HG02798 (cell line): ENCODE measurements at regions not wholly inside any gene's neighbourhood (a gene's known extent, or its start where the extent isn't known, plus 50 kb on each side); places are given as distances from the start of the nearest gene placed in this dataset.

Experiments
- ATAC-seq: cut with Tn5 transposase; IDR thresholded peaks from one replicate; pipeline ENCODE4 v1.9.1; 2021; ENCODE audit warnings: mild to moderate bottlenecking; ENCODE audit not compliant: unreplicated experiment, poor library complexity

DNA sequence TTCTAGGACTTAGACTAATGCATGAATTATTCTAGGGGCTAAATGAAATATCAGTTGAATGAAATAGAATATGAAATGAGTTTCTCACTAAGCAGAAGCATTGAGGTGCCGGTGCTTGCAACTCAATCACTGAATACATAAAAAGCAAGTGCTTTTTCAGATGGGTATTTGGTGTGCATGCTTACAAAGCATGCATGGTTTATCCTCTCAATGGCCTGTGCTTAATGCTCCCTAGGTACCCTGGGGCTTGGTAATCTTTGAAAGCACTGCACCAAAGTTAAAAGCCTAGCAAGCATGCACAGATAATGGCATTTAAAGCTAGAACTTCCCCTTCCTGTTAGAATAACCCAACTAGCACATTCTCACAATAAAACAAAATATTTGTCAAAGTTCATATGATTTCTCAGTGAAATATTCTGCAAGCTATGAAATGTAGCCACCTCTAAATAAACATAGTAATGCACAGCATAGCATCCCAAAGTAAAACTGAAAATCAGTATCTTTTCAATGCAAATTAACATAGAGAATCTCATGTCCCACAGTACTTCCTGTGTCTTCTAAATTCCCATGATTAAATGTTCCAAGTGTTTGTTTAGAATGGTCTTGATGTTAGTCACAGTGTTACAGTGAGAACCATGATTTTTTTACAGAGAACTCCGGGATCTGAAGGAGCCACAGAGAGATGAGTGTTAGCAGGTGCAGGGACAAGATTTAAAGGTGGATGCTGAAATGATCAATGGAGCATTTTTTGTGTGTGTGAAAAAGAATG lies 143.4 kb upstream of the CDH6 start:
- no peak for ATAC-seq

DNA sequence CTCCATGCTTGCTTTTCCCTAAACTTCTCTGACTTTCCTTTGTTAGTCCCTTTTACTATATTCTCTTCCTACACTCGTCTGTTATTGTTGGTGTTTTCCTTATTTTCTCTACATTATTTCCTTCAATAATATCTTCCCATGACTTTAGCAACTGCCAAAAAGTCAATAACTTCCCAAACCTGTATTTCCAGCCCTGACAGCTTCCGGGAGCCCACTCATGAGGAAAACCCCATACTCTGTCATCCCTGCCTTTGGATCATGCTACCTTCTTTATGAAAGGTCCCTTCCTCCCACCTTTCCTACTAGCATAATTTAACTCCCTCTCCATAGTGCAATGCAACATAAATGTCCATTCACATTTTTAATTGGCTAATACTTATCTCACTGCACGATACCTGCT lies 144.0 kb upstream of the CDH6 start:
- no peak for ATAC-seq

DNA sequence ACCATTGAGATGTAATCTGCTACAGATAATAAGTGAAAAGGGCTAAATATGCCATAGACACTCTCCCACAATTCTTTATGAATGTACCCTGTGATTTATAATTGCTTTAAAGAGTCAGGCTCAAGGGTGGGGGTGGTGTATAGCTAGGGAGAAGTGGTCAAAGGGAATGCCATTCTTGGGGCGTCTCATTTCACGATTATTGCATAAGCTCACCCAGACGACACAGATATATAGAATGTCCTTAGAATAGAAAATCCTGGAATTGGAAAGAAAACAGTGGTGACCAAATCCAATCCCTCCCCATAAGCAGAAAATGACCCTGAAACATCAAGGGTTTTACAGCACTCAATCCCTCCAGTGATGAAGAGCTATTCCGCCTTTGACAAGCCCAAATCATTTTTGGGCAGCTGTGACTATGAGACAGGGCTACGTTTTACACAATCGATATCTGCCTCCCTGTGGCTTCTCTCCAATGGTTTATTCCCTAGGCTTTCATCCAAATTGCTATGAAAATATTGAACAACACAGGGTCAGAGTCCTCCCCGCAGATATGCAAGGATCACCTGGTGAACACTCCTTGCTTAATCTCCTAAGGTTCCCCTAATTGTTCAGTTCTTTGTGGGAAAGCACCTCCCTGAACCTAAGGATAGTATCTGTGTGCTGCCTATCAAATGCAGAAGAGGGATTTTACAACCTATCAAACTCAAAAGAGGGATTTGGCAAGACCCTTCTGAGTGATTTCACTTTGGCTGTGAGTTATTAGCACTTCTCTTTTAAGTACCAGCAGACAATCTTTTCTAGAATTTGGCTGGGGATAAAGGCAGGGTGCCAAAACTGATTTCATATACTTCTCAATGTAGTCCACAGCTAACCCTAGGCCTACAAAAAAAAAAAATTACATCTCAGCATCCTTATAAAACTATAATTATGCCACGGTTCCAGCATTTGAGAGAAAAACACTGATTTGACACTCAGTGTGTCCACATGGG lies 144.9 kb upstream of the CDH6 start:
- ATAC-seq = no peak

DNA sequence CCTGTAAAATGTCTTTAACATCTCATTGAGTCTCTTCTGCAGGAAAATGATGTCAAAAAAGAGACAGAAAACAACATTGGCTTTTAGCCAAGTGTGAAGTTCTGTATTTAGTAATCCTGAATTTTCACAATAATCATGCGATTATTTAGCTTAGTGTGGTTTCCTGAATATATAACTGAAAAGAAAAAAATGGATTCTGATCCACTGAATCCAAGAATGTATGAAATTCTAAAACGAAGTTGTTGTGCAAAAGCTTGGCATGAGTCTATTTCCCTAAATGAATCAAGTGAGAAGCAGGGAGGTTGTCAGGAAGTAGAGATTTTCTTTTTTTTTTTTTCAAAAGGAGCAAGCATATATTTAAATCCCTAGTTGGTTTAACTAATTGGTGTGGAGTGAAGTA lies 145.9 kb upstream of the CDH6 start:
- ATAC-seq = no peak

DNA sequence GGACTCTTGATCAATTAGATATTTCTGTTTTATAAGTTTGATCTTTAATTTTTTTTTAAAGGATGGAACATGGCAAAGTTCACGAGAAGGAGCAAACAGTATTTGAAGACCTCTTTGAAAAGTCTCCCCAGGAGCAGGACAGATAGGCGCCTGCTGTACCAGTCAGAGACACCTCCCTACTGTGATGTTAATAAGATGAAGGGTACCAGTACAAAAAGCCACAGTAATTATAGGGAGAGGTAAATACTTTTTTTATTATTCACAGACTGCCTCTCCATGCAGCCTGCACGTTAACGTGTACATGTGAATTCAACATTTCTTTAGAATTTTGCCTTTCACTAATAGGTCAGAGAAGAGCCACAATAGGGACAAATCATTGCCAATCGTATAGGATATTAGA lies 146.5 kb upstream of the CDH6 start:
- no peak for ATAC-seq

DNA sequence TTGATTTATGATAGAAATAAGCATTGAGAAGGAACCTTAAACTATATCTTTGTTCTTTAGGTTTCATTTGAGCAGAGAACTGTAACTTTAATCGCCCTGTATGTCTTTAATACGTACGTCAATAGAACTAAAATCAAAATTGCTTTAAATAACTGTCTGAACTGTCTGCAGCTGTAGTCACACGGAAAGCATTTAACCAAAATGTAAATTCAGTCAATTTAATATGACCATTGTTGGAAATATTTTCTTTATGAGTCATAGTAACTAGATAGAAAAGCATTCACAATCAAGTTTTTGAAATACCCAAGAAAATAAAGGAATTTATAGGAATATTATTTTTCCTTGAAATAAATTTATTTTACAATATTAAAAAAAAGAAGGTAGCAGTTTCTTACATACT lies 157.1 kb upstream of the CDH6 start:
- ATAC-seq = no peak

DNA sequence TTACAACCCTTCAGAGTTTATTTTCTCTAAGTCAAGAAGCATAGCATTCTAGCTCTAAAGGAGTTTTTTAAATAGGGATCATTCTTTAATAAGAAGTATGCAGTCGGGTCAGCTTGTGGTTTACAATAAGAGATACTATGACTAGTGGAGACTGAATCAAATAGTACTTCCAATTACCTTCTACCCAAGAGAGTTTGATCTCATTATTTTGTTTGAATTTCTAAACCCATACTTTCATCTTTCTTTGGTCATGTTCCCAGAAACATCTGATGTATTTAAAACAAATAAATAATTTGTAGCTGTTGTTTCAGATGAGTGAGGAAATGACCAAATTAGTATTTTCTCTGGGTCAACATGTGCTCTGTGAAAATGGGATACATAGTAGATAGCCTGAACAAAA lies 160.2 kb upstream of the CDH6 start:
- no peak for ATAC-seq

DNA sequence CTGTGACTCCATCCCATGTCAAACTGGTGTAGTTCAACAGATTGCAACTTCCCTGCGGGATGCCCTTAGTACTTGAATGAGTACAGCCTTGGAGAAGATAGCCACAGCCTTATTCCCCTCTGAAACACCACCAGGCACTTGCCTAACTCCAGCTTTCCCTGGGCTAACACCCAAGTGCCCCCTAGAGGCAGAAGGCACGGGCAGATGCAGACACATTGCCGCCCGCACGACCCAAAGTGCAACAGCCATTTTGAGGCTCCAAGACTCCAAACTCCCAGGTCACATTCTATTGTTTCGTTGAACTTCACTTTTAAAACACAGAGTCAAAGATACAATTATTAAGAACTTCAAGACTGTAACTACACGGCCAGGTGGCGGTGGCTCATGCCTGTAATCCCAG lies 163.6 kb upstream of the CDH6 start:
- ATAC-seq = no peak

DNA sequence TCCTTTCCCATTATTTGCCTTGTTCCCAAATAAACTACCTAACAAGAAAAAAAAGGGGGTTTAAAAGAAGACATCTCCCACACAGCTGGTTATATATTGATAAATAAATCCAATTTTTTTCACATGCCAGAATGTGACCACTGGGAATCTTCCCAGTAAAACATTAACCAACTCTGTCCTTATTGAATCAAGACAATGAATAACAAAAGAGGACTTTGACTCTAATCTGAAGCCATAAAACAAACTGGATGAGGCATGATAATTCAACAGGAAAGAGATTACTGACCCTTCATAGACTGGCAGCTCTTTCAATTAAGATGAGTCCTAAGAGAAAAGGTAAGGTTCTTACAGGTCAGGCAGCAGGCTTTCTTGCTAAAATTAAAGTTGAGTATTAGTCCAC lies 165.8 kb upstream of the CDH6 start:
- ATAC-seq = no peak

DNA sequence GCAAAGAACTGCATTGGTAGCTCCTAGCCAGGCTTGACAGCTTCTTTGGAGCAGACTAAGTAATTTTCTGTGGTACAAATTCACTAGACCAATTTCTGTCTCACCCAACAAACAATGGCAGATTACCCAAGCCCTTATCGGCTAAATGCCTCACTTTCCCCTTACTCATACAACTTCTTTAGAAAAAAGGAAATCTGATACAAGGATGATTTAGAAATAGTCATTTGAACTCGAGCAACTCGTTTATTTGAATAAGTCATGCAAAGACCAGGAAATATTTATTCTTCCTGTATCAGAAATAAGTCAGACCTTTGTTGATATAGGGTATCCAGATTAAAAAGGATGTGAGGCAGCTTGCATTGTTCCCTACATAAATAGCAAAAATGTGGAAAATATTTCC lies 170.4 kb upstream of the CDH6 start:
- no peak for ATAC-seq

DNA sequence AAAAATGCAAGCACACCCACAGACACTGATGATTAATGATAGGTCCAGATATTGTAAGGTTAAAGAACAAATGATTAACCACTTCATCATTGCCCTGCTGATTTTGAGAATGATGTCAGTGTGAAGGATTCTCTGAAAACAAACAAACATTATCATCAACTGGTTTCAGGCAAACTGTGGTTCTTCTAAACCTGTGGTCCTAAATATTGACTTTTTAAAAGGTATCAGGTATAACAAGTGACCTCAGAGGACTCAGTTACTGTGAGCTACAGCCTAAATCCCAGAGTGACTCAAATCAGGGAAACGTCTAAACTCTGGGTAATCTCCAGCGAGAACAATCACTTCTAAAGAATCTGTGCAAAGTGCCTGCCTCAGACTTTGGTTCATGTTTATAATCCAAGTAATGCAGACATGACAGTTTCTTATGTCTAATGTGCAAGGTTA lies 172.3 kb upstream of the CDH6 start:
- ATAC-seq = no peak

DNA sequence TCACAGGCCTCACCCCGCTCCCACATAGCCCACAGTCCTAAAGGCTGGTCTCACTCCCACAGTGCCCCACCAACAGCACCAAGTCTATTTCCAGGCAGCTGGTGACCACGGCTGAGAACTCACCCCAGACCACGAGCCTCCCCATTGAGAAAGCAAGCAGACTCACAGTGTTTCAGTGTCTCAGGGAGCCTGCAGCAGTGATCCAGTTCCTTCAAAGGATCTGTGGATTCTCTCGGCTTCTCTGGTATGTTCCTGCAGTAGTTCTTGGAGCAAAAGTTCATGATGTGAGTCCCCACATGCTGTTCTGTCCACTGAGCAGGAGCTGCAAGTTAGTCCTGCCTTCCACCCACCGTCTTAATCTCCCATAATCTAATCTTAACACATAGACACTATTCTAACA lies 185.3 kb upstream of the CDH6 start:
- no peak for ATAC-seq

DNA sequence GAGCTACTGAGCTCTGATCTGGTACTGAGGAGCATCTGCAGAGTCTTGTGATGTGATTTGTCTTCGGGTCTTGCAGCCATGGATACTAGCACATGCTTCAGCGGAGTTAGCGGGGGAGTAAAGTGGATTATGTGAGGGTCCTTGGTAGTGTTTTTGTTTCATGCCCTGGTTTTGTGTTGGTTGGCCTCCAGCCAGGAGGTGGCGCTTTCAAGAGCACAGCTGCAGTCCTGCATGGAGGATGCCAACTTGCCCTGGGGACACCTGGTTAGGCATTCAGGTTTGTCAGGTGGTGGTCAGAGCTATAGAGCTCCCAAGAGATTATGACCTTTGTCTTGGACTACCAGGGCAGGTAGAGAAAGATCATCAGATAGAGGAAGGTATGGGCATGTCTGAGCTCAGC lies 185.8 kb upstream of the CDH6 start:
- ATAC-seq = no peak

DNA sequence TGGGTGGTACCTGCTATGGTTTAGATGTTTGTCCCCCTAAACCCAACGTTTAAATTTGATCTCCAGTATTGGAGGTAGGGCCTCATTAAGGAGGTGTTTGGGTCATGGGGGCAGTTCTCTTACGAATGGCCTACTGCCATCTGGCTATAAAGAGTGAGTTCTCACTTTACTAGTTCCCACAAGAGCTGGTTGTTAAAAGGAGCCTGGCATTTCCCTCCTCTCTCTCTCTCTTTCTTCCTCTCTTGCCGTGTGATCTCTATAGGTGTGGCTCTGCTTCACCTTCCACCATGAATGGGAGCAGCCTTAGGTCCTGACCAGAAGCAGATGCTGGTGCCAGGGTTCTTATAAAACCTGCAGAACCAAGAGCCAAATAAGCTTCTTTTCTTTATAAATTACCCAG lies 193.2 kb upstream of the CDH6 start:
- no peak for ATAC-seq

DNA sequence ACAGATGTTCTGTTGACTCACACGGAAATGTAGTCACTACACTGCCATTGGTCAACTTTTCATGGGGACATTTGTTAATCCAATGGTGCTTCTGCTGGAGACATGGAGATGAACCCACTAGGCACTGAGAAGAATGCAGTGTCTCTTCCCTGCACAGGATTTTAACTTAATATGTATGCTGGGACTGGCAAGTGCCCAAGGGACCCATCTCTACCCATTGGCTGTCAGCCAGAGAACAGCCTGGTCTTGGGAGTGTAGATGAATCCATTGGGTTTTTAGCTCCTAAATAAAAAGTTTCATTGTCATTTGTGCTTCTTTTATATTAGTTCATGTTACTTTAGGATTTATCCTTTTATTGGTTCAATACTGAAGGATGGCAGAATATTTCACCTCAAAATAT lies 195.8 kb upstream of the CDH6 start:
- no peak for ATAC-seq

DNA sequence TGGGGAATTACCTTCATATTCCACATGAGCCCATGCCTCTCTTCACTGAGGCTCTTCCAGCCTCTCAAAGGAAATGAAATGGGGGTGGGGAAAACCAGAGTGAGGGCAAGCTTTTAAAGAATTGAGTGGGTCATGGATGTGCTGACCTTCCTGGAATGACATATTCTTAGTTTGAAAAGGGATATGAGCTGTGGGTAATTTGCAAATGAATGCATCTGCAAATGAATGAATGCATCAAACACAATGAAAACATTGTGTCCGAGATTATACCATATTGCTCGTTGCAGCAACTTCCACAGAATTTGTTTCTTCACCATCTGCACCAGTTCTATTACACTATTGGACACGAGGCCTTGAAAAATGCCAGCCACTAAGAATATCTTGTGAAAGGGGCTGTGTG lies 198.6 kb upstream of the CDH6 start:
- no peak for ATAC-seq

DNA sequence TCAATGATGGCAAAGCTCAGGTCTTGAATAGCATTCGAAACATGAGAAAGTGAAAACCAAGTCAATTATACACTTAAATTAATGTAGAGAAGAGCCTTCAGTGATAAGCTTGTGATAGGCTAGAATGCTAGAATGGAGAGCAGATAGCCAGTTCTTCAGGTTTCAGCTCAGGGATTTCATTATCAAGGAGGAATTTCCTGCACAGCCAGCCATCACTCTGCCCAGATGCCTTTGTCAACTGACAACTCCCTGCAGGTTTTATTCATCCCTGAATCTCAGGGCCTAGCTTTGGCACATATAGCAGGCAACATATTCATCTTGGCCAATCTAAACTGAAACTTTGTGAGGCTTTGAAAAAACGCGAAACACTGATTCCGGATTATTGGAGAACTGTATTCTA lies 199.3 kb upstream of the CDH6 start:
- no peak for ATAC-seq

DNA sequence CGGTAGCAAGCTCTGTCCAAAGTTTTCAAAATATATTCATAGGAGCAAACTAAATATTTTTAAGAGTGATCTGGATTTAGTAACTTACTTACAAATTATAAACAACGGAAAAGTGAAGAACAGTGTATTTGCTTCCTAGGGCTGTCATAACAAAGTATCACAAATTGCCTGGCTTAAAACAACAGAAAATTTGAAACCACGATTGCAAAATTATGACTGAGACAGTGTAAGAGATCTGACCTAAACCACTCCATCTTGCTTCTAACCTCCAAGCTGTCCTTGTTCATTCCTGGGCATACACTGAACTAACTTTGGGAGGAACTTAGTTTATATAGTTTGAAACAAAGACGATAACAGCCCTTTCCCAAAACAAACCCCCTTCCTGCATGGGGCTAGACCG lies 202.0 kb upstream of the CDH6 start:
- ATAC-seq = no peak

DNA sequence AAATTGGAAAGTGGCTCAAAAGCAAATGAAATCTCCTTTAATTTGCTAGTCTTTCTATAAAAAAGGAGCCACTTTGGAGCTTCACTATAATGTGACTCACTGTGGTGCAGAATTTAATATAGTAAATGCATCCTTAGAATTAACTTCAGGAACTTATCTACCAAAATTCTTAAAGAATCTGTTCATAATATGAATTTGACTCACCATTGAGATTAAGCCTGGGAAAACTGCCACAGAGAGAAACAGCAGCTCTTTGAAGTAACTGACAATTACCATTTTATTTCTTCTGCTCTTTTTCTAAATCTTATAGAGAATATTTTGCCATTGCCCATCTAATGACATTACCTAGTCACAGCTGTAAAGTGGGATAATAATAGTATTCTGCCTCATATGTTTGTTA lies 211.9 kb upstream of the CDH6 start:
- ATAC-seq = no peak

DNA sequence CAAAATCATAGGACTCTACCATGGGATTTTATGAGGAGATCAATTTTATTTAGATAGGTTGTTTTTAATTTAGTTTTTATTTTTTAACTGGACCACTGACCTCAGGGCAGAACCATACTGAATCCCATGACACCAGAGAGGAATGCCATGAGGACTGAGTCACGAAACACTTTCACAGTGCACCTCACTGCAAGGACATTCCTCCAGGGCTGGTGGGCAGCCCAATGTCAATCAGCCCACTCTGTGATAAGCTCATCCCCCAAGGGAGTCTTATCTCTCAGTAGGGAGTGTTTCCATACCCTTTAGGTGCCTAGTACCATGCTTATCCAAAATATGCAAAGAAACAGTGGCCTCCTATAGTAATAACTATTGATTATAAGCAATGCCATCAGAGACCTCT lies 224.5 kb upstream of the CDH6 start:
- no peak for ATAC-seq

DNA sequence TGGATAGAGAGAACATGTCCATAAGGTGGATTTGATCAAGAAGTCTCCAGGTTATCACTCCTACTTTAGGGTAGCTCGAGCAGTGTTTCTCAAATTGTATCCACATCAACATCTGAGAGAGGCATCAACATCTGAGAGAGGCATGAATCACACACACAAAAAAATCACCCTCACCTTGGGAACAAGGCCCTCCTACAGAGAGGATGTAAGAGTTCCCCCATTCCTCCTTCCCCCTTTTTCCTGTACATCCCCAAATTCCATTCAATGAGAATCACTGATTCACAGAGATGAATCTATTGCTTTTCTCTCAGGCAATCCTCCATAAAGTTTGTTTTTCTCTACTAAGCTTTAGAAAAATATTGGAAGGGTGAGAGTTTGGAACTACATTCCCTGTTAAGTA lies 233.4 kb upstream of the CDH6 start:
- no peak for ATAC-seq

DNA sequence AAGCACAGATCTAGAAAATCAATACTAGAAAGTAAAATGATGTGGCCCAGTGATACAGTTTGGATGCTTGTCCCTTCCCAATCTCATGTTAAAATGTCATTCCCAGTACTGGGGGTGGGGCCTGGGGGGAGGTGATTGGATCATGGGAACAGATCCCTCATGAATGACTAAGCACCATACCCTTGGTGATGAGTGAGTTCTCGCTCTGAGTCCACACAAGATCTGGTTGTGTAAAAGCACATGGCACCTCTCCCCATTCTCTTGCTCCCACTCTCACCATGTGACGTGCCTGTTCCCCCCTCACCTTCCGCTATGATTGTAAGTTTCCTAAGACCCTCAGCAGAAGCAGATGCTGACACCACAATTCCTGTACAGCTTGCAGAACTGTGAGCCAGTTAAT lies 234.2 kb upstream of the CDH6 start:
- no peak for ATAC-seq
